GM12874 (cell line): ENCODE measurements at regions not wholly inside any gene's neighbourhood (a gene's known extent, or its start where the extent isn't known, plus 50 kb on each side); places are given as distances from the start of the nearest gene placed in this dataset.

ENCODE experiments used
- CTCF ChIP-seq: IDR thresholded peaks from 2 replicates; pipeline ENCODE4 v1.5.1; 2011; ENCODE audit warnings: low read depth, mild to moderate bottlenecking, control low read depth, low read length, moderate library complexity; ENCODE audit not compliant: insufficient read depth

- no peak for TF ChIP-seq CTCF
These were observed 189.3 kb downstream of the KLF6 start for GRCh38 chr10:3595736-3596135.

GRCh38 chr10:3593611-3594010 is 191.4 kb downstream of the KLF6 start:
- no peak for TF ChIP-seq CTCF

- no peak for TF ChIP-seq CTCF
These were observed 192.6 kb downstream of the KLF6 start for GRCh38 chr10:3592424-3592823.

GRCh38 chr10:3588816-3589215 is 196.2 kb downstream of the KLF6 start:
- TF ChIP-seq CTCF, result no peak

GRCh38 chr10:3588346-3588745 is 196.7 kb downstream of the KLF6 start:
- TF ChIP-seq CTCF, result no peak

GRCh38 chr10:3584926-3585784 is 199.9 kb downstream of the KLF6 start:
- TF ChIP-seq CTCF, result no peak

- no peak for TF ChIP-seq CTCF
These were observed 204.4 kb downstream of the KLF6 start for GRCh38 chr10:3580565-3580964.
